Spinal cord (tissue), 9 donors: ENCODE measurements at regions not wholly inside any gene's neighbourhood (a gene's known extent, or its start where the extent isn't known, plus 50 kb on each side); places are given as distances from the start of the nearest gene placed in this dataset.

ENCODE experiments used
- DNase-seq, 6 donors: peaks; one replicate each; pipeline versions ENCODE4 v3.0.0 to v3.0.0-alpha.2; 2013 to 2015; ENCODE audit warnings: low spot score in 6 of 6, low read depth in 4 of 6
- H3K27ac ChIP-seq: one replicate; pipeline ENCODE4 v1.5.1; 2013; ENCODE audit warnings: low read depth, low read length, control low read depth
- H3K27me3 ChIP-seq: one replicate; pipeline ENCODE4 v1.6.1; 2013; ENCODE audit warnings: low read length; ENCODE audit not compliant: control insufficient read depth, insufficient read depth
- H3K36me3 ChIP-seq: one replicate; pipeline ENCODE4 v1.6.1; 2013; ENCODE audit warnings: low read length; ENCODE audit not compliant: control insufficient read depth, insufficient read depth
- H3K4me1 ChIP-seq: one replicate; pipeline ENCODE4 v1.6.1; 2013; ENCODE audit warnings: low read length; ENCODE audit not compliant: control insufficient read depth, insufficient read depth
- H3K4me3 ChIP-seq: one replicate; pipeline ENCODE4 v1.5.1; 2013; ENCODE audit warnings: low read depth, low read length, control low read depth
- H3K9me3 ChIP-seq: one replicate; pipeline ENCODE4 v1.6.1; 2013; ENCODE audit warnings: low read length; ENCODE audit not compliant: control insufficient read depth, insufficient read depth
- WGBS: methylation state at CpG from one replicate; pipeline ENCODE4 v1.1.5; 2013; ENCODE audit warnings: missing lambda C conversion rate; ENCODE audit not compliant: insufficient coverage; 5-methylcytosine and 5-hydroxymethylcytosine counted together
- donor health status: healthy.

GRCh38 chr2:151197184-151198108 is 64.2 kb downstream of the RBM43 start:
- H3K9me3 ChIP-seq = no peaks in the 10 kb centered on the region
- H3K27ac ChIP-seq = no peak overlapping the region
- no peak for DNase-seq
- no peaks in the 10 kb centered on the region for H3K27me3 ChIP-seq
- no peak overlapping the region for H3K4me3 ChIP-seq
- WGBS = 86% methylated on average over 2 of the region's 7 CpGs
- no peaks in the 10 kb centered on the region for H3K4me1 ChIP-seq
- no peaks in the 10 kb centered on the region for H3K36me3 ChIP-seq

- no peaks in the 10 kb centered on the region for H3K4me1 ChIP-seq
- H3K9me3 ChIP-seq = no peaks in the 10 kb centered on the region
- H3K27ac ChIP-seq = no peak overlapping the region
- H3K27me3 ChIP-seq = no peaks in the 10 kb centered on the region
- WGBS = 100% methylated on average over 1 of the region's 4 CpGs
- H3K36me3 ChIP-seq = no peaks in the 10 kb centered on the region
- DNase-seq = peak in 1 of 6 donors; percentile 42
- H3K4me3 ChIP-seq = no peak overlapping the region
Observed at GRCh38 chr2:151193576-151193975, 68.1 kb downstream of the RBM43 start.

GRCh38 chr2:151192681-151193080 is 69.0 kb downstream of the RBM43 start:
- no CpG with 5 or more reads among the region's 2 CpGs for WGBS

GRCh38 chr2:151191001-151191400 is 70.7 kb downstream of the RBM43 start:
- no peaks in the 10 kb centered on the region for H3K4me1 ChIP-seq
- no peak overlapping the region for H3K27ac ChIP-seq
- no peaks in the 10 kb centered on the region for H3K27me3 ChIP-seq
- WGBS = 50% methylated on average over 2 of the region's 2 CpGs
- no peak overlapping the region for H3K4me3 ChIP-seq
- no peaks in the 10 kb centered on the region for H3K36me3 ChIP-seq
- peak in 1 of 6 donors; percentile 18 for DNase-seq
- no peaks in the 10 kb centered on the region for H3K9me3 ChIP-seq

More at GRCh38 chr2:151192681-151193080, 69.0 kb downstream of the RBM43 start:
- H3K4me1 ChIP-seq = no peaks in the 10 kb centered on the region
- H3K9me3 ChIP-seq = no peaks in the 10 kb centered on the region
- H3K27me3 ChIP-seq = no peaks in the 10 kb centered on the region
- H3K36me3 ChIP-seq = no peaks in the 10 kb centered on the region
- no peak overlapping the region for H3K4me3 ChIP-seq
- peak in 1 of 6 donors; percentile 29 for DNase-seq
- H3K27ac ChIP-seq = no peak overlapping the region

GRCh38 chr2:151189125-151189524 is 72.5 kb downstream of the RBM43 start:
- no peaks in the 10 kb centered on the region for H3K4me1 ChIP-seq
- no CpG with 5 or more reads among the region's 3 CpGs for WGBS
- H3K4me3 ChIP-seq = no peak overlapping the region
- no peak overlapping the region for H3K27ac ChIP-seq
- H3K27me3 ChIP-seq = no peaks in the 10 kb centered on the region
- H3K36me3 ChIP-seq = no peaks in the 10 kb centered on the region
- no peak for DNase-seq
- no peaks in the 10 kb centered on the region for H3K9me3 ChIP-seq

GRCh38 chr2:151186011-151186410 is 75.7 kb downstream of the RBM43 start:
- H3K36me3 ChIP-seq = no peaks in the 10 kb centered on the region

GRCh38 chr2:151182899-151183809 is 78.5 kb downstream of the RBM43 start:
- H3K4me1 ChIP-seq = no peaks in the 10 kb centered on the region
- no peaks in the 10 kb centered on the region for H3K9me3 ChIP-seq
- DNase-seq = peak in 1 of 6 donors; percentile 56
- 75% methylated on average over 4 of the region's 7 CpGs for WGBS
- H3K27me3 ChIP-seq = no peaks in the 10 kb centered on the region
- no peaks in the 10 kb centered on the region for H3K36me3 ChIP-seq
- no peak overlapping the region for H3K4me3 ChIP-seq
- no peak overlapping the region for H3K27ac ChIP-seq

More at GRCh38 chr2:151186011-151186410, 75.7 kb downstream of the RBM43 start:
- Histone ChIP-seq H3K4me3 (no peak overlapping the region), H3K27ac (no peak overlapping the region), H3K9me3 (no peaks in the 10 kb centered on the region), H3K4me1 (no peaks in the 10 kb centered on the region), H3K27me3 (no peaks in the 10 kb centered on the region)
- WGBS = 97% methylated on average over 13 of the region's 15 CpGs
- DNase-seq = no peak

- no peak overlapping the region for H3K4me3 ChIP-seq
- WGBS = no CpG with 5 or more reads among the region's 3 CpGs
Observed at GRCh38 chr2:151182396-151182795, 79.3 kb downstream of the RBM43 start.

GRCh38 chr2:151181524-151181923 is 80.1 kb downstream of the RBM43 start:
- no peak overlapping the region for H3K27ac ChIP-seq
- H3K27me3 ChIP-seq = no peaks in the 10 kb centered on the region
- no peaks in the 10 kb centered on the region for H3K9me3 ChIP-seq
- H3K4me3 ChIP-seq = no peak overlapping the region
- WGBS = 66% methylated on average over 3 of the region's 6 CpGs
- no peaks in the 10 kb centered on the region for H3K36me3 ChIP-seq
- DNase-seq = peak in 1 of 6 donors; percentile 83
- no peaks in the 10 kb centered on the region for H3K4me1 ChIP-seq

More at GRCh38 chr2:151182396-151182795, 79.3 kb downstream of the RBM43 start:
- Histone ChIP-seq H3K27ac (no peak overlapping the region), H3K27me3 (no peaks in the 10 kb centered on the region), H3K4me1 (no peaks in the 10 kb centered on the region), H3K36me3 (no peaks in the 10 kb centered on the region), H3K9me3 (no peaks in the 10 kb centered on the region)
- DNase-seq = no peak
